ENCODE measurements at regions not wholly inside any gene's neighbourhood (a gene's known extent, or its start where the extent isn't known, plus 50 kb on each side); places are given as distances from the start of the nearest gene placed in this dataset.

DNA sequence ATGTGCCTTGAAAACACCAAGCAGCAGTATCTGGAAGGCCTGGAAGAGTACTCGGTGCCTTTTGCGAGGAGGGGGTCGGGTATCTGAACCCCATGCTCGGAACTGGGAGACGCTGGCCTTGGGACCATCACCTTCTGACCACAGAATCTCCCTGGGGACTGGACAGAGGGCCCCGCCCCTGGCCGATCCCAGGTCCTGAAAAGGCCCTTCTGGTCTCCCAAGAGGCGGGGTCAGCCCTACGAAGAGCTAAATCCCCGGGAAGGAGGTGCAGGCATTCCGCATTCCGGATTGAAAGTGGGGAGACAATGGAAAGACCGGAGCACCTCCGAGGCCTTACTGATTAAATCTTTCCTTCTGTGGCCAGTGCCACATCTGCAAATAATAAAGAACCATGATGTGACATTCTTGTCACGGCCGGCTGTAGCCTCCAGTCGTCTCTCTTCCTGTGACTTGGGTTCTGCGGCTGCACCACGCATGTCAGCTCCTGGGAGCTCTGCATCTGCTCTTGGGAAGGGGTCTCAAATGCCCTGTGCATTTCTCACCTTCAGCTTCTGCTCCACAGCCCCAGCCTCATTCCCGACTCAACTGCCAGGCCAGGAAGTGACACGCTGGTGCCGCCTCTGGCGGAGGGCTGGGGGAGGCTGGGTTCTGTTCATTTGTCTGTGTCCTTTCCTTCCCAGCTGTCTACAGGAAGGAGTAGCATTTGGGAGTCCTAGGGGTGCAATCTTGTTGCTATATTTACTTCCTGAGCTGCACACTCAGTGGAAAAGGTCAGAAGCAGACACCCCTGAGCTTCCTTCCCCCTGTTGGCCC, 173.5 kb downstream of the KLF13 start:
- no peak for TF ChIP-seq POLR2AphosphoS5 (IDR thresholded peaks at IDR 0.05; ENCODE audit: low read depth, low read length)
- no peak for TF ChIP-seq SIN3A (IDR thresholded peaks at IDR 0.05; ENCODE audit: borderline replicate concordance, insufficient read depth, low read length)
- TF ChIP-seq, protein P1, sequence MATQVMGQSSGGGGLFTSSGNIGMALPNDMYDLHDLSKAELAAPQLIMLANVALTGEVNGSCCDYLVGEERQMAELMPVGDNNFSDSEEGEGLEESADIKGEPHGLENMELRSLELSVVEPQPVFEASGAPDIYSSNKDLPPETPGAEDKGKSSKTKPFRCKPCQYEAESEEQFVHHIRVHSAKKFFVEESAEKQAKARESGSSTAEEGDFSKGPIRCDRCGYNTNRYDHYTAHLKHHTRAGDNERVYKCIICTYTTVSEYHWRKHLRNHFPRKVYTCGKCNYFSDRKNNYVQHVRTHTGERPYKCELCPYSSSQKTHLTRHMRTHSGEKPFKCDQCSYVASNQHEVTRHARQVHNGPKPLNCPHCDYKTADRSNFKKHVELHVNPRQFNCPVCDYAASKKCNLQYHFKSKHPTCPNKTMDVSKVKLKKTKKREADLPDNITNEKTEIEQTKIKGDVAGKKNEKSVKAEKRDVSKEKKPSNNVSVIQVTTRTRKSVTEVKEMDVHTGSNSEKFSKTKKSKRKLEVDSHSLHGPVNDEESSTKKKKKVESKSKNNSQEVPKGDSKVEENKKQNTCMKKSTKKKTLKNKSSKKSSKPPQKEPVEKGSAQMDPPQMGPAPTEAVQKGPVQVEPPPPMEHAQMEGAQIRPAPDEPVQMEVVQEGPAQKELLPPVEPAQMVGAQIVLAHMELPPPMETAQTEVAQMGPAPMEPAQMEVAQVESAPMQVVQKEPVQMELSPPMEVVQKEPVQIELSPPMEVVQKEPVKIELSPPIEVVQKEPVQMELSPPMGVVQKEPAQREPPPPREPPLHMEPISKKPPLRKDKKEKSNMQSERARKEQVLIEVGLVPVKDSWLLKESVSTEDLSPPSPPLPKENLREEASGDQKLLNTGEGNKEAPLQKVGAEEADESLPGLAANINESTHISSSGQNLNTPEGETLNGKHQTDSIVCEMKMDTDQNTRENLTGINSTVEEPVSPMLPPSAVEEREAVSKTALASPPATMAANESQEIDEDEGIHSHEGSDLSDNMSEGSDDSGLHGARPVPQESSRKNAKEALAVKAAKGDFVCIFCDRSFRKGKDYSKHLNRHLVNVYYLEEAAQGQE (IDR thresholded peaks at IDR 0.05; ENCODE audit: insufficient read depth in 1 of 2, low read depth in 2 of 2, low read length in 2 of 2) = no peak
- TF ChIP-seq TAF1 (IDR thresholded peaks at IDR 0.05; ENCODE audit: borderline replicate concordance, insufficient read depth, low read length) = no peak
- TF ChIP-seq FOXP2 (optimal IDR thresholded peaks at IDR 0.05; ENCODE audit: borderline replicate concordance, extremely low read depth, extremely low read length, insufficient read depth) = no peak

DNA sequence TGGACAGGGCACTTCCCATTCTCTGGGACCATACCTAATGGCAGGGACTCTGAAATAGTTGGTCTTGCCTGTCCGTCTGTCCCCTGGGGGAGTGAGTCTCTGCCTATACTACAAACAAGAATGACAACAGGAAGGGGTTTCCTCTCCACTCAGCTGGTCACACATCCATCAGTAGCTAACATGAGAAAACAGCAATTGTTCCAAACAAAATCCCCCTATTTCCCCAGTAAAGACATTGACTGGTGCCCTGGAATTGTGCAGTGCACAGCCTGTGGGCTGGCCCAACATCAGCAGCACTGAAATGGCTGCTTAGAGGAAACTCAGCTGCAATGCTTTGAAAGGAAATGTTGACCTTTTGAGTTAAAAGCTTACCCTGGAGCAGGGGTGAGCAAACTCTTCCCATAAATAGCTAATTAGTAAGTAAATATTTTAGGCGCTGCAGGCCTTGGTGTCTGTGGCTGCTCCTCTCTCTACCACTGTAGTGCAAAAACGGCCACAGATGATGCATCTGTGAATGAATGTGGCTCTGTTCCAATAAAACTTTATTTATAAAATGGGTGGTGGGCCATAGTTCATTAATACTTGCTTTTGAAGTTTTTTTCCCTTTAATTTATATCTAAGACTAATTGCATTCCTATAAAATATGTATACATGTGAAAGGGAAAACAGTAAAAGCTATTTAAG, 174.3 kb downstream of the KLF13 start:
- TF ChIP-seq TAF1 (IDR thresholded peaks at IDR 0.05; ENCODE audit: borderline replicate concordance, insufficient read depth, low read length) (no peak), FOXP2 (optimal IDR thresholded peaks at IDR 0.05; ENCODE audit: borderline replicate concordance, extremely low read depth, extremely low read length, insufficient read depth) (no peak), POLR2AphosphoS5 (IDR thresholded peaks at IDR 0.05; ENCODE audit: low read depth, low read length) (no peak), SIN3A (IDR thresholded peaks at IDR 0.05; ENCODE audit: borderline replicate concordance, insufficient read depth, low read length) (no peak)
- TF ChIP-seq, protein P1 (IDR thresholded peaks at IDR 0.05; ENCODE audit: insufficient read depth in 1 of 2, low read depth in 2 of 2, low read length in 2 of 2) = no peak

DNA sequence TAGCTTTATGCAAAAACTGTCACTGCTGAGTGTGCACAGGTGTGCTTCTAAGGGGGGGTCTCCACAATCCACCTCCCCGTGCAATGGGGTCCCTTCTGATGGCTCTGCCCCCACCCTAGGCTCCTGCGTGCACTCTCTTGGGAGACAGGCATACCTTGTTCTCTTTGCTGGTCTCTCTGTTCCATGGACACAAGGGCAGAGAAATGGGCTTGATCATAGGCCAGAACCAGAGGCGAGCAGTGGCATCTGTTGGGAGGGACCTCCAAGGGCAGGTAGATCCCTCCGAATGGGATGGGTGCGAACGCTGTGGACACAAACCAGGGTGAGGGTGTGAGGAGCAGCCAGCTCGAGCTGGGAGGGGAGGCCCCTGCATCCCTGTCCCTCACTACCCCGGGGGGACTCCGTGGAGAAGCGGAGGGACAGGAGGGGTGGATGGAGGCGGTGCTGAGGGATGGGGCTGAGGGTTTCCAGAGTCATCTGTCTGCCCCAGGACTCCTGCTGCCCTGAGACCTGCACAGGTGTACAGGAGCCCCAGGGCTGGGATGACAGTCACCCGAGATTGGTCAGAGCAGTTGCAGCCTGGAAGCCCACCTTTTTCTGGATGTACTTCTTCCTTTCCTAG, 175.0 kb downstream of the KLF13 start:
- TF ChIP-seq FOXP2 (optimal IDR thresholded peaks at IDR 0.05; ENCODE audit: borderline replicate concordance, extremely low read depth, extremely low read length, insufficient read depth) (no peak), TAF1 (IDR thresholded peaks at IDR 0.05; ENCODE audit: borderline replicate concordance, insufficient read depth, low read length) (no peak), POLR2AphosphoS5 (IDR thresholded peaks at IDR 0.05; ENCODE audit: low read depth, low read length) (no peak), SIN3A (IDR thresholded peaks at IDR 0.05; ENCODE audit: borderline replicate concordance, insufficient read depth, low read length) (no peak)
- TF ChIP-seq, protein P1 (IDR thresholded peaks at IDR 0.05; ENCODE audit: insufficient read depth in 1 of 2, low read depth in 2 of 2, low read length in 2 of 2) = no peak

DNA sequence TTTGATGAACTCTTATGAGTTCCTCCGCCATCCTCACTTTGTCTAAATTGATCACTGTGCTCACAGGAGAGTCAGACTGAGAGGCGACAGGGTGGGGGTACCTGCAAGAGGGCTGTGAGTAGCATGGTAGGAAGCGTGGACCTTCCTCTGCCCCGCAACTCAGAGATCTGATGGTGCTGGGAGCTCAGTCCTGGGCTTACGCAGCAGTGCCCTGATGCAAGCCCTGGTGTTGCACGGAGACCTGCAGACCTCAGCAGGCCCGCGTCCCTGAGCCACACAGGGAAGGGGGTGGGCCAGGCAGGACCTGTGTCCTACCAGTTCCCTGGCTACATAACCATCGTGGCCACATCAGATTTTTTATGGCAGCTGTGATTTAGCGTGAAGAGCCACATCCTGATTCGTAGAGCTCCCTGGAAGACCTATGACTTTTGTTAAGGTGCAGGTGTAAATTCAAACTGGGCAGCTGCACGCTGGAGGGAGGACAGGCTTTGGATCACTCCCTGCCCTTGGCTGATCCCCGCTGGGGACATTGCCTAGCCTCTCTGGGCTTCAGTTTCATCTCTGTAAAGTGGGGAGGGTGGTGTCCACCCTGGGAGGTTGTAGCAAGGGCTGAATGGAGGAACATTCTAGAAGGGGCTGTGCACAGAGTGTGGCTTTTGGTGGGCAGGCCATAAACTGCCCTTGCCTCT, 176.1 kb downstream of the KLF13 start:
- TF ChIP-seq SIN3A (IDR thresholded peaks at IDR 0.05; ENCODE audit: borderline replicate concordance, insufficient read depth, low read length) (no peak), POLR2AphosphoS5 (IDR thresholded peaks at IDR 0.05; ENCODE audit: low read depth, low read length) (no peak), TAF1 (IDR thresholded peaks at IDR 0.05; ENCODE audit: borderline replicate concordance, insufficient read depth, low read length) (no peak), FOXP2 (optimal IDR thresholded peaks at IDR 0.05; ENCODE audit: borderline replicate concordance, extremely low read depth, extremely low read length, insufficient read depth) (no peak)
- TF ChIP-seq, protein P1 (IDR thresholded peaks at IDR 0.05; ENCODE audit: insufficient read depth in 1 of 2, low read depth in 2 of 2, low read length in 2 of 2) = no peak

Data from PFSK-1 (cell line).